ENCODE measurements at regions not wholly inside any gene's neighbourhood (a gene's known extent, or its start where the extent isn't known, plus 50 kb on each side); places are given as distances from the start of the nearest gene placed in this dataset.

DNA sequence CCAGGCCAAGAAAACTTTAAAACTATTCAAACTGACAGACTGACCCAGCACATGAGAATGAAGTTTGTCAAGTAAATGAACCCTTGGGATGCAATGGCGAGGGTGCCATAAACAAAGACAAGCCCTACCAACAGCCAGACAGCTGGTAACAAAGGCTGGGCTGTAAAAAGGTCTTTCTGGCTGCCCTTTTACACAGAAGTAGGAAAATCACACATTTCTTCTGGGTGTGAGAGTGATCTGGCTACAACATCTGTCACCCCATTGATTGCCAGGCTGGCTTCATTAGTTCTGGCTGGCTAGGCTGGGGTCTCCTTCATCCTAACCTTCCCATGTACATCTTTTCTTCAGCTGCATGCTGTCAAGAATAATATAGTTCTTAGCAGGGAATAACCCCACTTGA, 83.6 kb upstream of the FOXD3 start:
- TF ChIP-seq CTCF (conservative IDR thresholded peaks at IDR 0.05 in 1 of 2, IDR thresholded peaks at IDR 0.05 in 1 of 2; ENCODE audit: low read depth in 1 of 2, low read length in 2 of 2): no peak
- TF ChIP-seq EZH2 (IDR thresholded peaks at IDR 0.05; ENCODE audit: low read length, missing control alignments): no peak

Data from fibroblast of lung (primary cell).